ENCODE measurements at regions not wholly inside any gene's neighbourhood (a gene's known extent, or its start where the extent isn't known, plus 50 kb on each side); places are given as distances from the start of the nearest gene placed in this dataset.

- H3K79me1 ChIP-seq (ENCODE audit: low read length) = no peaks in the 10 kb centered on the region
- H3K36me3 ChIP-seq (ENCODE audit: control insufficient read depth in 1 of 2, insufficient read depth in 2 of 2, low read length in 2 of 2) = no peaks in the 10 kb centered on the region
- no peak overlapping the region for H4K91ac ChIP-seq (ENCODE audit: low read depth, low read length)
- H4K12ac ChIP-seq (ENCODE audit: low read depth, low read length) = no peak overlapping the region
- no peak overlapping the region for H3K14ac ChIP-seq (ENCODE audit: low read length)
- no peaks in the 10 kb centered on the region for H3K27me3 ChIP-seq (ENCODE audit: insufficient read depth, low read length)
- no peak overlapping the region for H3K4me3 ChIP-seq (ENCODE audit: low read depth, low read length)
- no peak overlapping the region for H2AK5ac ChIP-seq (ENCODE audit: low read length)
- no peak overlapping the region for H3K18ac ChIP-seq (ENCODE audit: low read length)
- no peak overlapping the region for H3K27ac ChIP-seq (ENCODE audit: low read depth, low read length)
- no peak overlapping the region for H3K4me2 ChIP-seq (ENCODE audit: low read length)
- no peak overlapping the region for H2BK120ac ChIP-seq (ENCODE audit: insufficient read depth, low read length, poor library complexity)
- H4K8ac ChIP-seq (ENCODE audit: low read depth, low read length) = no peak overlapping the region
- H2BK12ac ChIP-seq (ENCODE audit: low read length) = no peak overlapping the region
- no CpG with 5 or more reads among the region's 2 CpGs for WGBS (ENCODE audit: extremely low coverage, insufficient coverage, insufficient read length)
- H3K4me1 ChIP-seq (ENCODE audit: control insufficient read depth in 1 of 2, insufficient read depth in 2 of 2, low read length in 2 of 2) = no peaks in the 10 kb centered on the region
- H3K9ac ChIP-seq (ENCODE audit: low read length) = no peak overlapping the region
- no peak overlapping the region for H2BK5ac ChIP-seq (ENCODE audit: low read depth, low read length, poor library complexity)
- H3K4ac ChIP-seq (ENCODE audit: low read depth, low read length) = no peak overlapping the region
- no peaks in the 10 kb centered on the region for H3K79me2 ChIP-seq (ENCODE audit: control insufficient read depth, insufficient read depth, low read length, poor library complexity)
- no peak for DNase-seq
- no peak overlapping the region for H3K23ac ChIP-seq (ENCODE audit: low read length)
- no peak overlapping the region for H2AFZ ChIP-seq (ENCODE audit: insufficient read depth, low read length, poor library complexity)
- no peaks in the 10 kb centered on the region for H3K9me3 ChIP-seq (ENCODE audit: insufficient read depth, low read depth, low read length)
Observed at GRCh38 chr15:46880791-46881190, 836.5 kb upstream of the SEMA6D start.

GRCh38 chr15:46892621-46893160 is 824.6 kb upstream of the SEMA6D start:
- H3K18ac ChIP-seq (ENCODE audit: low read length) = no peak overlapping the region
- WGBS (ENCODE audit: extremely low coverage, insufficient coverage, insufficient read length) = no CpG with 5 or more reads among the region's 4 CpGs

GRCh38 chr15:46894644-46895043 is 822.7 kb upstream of the SEMA6D start:
- H3K4me1 ChIP-seq (ENCODE audit: control insufficient read depth in 1 of 2, insufficient read depth in 2 of 2, low read length in 2 of 2) = peaks cover 0 to 2% of the 10 kb centered on the region in 2 experiments
- no peak overlapping the region for H4K12ac ChIP-seq (ENCODE audit: low read depth, low read length)
- H3K27me3 ChIP-seq (ENCODE audit: insufficient read depth, low read length) = no peaks in the 10 kb centered on the region
- H3K4ac ChIP-seq (ENCODE audit: low read depth, low read length) = no peak overlapping the region
- H3K14ac ChIP-seq (ENCODE audit: low read length) = no peak overlapping the region
- no peaks in the 10 kb centered on the region for H3K36me3 ChIP-seq (ENCODE audit: control insufficient read depth in 1 of 2, insufficient read depth in 2 of 2, low read length in 2 of 2)
- DNase-seq = no peak
- no CpG with 5 or more reads among the region's 10 CpGs for WGBS (ENCODE audit: extremely low coverage, insufficient coverage, insufficient read length)
- H2BK120ac ChIP-seq (ENCODE audit: insufficient read depth, low read length, poor library complexity) = no peak overlapping the region
- H3K18ac ChIP-seq (ENCODE audit: low read length) = no peak overlapping the region
- no peaks in the 10 kb centered on the region for H3K9me3 ChIP-seq (ENCODE audit: insufficient read depth, low read depth, low read length)
- H2AK5ac ChIP-seq (ENCODE audit: low read length) = peak overlapping the region; percentile 71
- H3K23ac ChIP-seq (ENCODE audit: low read length) = no peak overlapping the region
- H3K79me1 ChIP-seq (ENCODE audit: low read length) = peaks cover 5% of the 10 kb centered on the region
- H3K9ac ChIP-seq (ENCODE audit: low read length) = no peak overlapping the region
- no peak overlapping the region for H3K27ac ChIP-seq (ENCODE audit: low read depth, low read length)
- H4K8ac ChIP-seq (ENCODE audit: low read depth, low read length) = peak overlapping the region; percentile 35
- peak overlapping the region; percentile 13 for H4K91ac ChIP-seq (ENCODE audit: low read depth, low read length)
- H3K4me3 ChIP-seq (ENCODE audit: low read depth, low read length) = no peak overlapping the region
- H2AFZ ChIP-seq (ENCODE audit: insufficient read depth, low read length, poor library complexity) = no peak overlapping the region
- no peak overlapping the region for H2BK5ac ChIP-seq (ENCODE audit: low read depth, low read length, poor library complexity)
- H2BK12ac ChIP-seq (ENCODE audit: low read length) = peak overlapping the region; percentile 11
- no peaks in the 10 kb centered on the region for H3K79me2 ChIP-seq (ENCODE audit: control insufficient read depth, insufficient read depth, low read length, poor library complexity)
- H3K4me2 ChIP-seq (ENCODE audit: low read length) = no peak overlapping the region

More at GRCh38 chr15:46892621-46893160, 824.6 kb upstream of the SEMA6D start:
- Histone ChIP-seq H2AK5ac (ENCODE audit: low read length) (no peak overlapping the region), H3K23ac (ENCODE audit: low read length) (no peak overlapping the region), H2BK12ac (ENCODE audit: low read length) (no peak overlapping the region), H2AFZ (ENCODE audit: insufficient read depth, low read length, poor library complexity) (no peak overlapping the region), H3K4me1 (ENCODE audit: control insufficient read depth in 1 of 2, insufficient read depth in 2 of 2, low read length in 2 of 2) (peaks cover 0 to 2% of the 10 kb centered on the region in 2 experiments), H2BK5ac (ENCODE audit: low read depth, low read length, poor library complexity) (no peak overlapping the region), H4K91ac (ENCODE audit: low read depth, low read length) (no peak overlapping the region), H3K4me3 (ENCODE audit: low read depth, low read length) (no peak overlapping the region), H3K79me2 (ENCODE audit: control insufficient read depth, insufficient read depth, low read length, poor library complexity) (no peaks in the 10 kb centered on the region), H4K12ac (ENCODE audit: low read depth, low read length) (no peak overlapping the region), H3K9me3 (ENCODE audit: insufficient read depth, low read depth, low read length) (no peaks in the 10 kb centered on the region), H3K14ac (ENCODE audit: low read length) (no peak overlapping the region), H3K4ac (ENCODE audit: low read depth, low read length) (no peak overlapping the region), H3K9ac (ENCODE audit: low read length) (no peak overlapping the region), H3K27ac (ENCODE audit: low read depth, low read length) (peak overlapping the region; percentile 47), H3K79me1 (ENCODE audit: low read length) (peaks cover 5% of the 10 kb centered on the region), H2BK120ac (ENCODE audit: insufficient read depth, low read length, poor library complexity) (no peak overlapping the region), H3K36me3 (ENCODE audit: control insufficient read depth in 1 of 2, insufficient read depth in 2 of 2, low read length in 2 of 2) (no peaks in the 10 kb centered on the region), H4K8ac (ENCODE audit: low read depth, low read length) (no peak overlapping the region), H3K4me2 (ENCODE audit: low read length) (no peak overlapping the region), H3K27me3 (ENCODE audit: insufficient read depth, low read length) (no peaks in the 10 kb centered on the region)
- DNase-seq = peak; percentile 87 to 90

DNA sequence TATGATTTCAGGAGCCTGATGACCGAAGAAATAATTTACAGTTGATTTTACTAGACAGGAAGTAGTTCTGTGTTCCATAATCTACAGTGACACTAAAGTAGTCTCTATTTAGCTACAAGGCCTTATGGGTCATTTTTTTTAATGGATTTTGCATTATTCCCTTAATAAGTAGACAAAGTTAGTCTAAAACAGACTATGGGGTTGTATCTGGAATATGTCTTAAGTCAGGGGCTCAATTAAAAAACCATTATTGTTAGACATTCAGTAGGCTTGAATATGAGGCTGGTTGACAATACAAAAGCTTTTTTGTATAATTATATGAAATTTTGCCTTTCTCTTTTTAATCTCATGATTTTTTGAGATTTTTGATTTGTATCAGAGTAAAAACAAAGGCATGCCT is 820.0 kb upstream of the SEMA6D start:
- Histone ChIP-seq H3K23ac (ENCODE audit: low read length) (no peak overlapping the region), H2AK5ac (ENCODE audit: low read length) (no peak overlapping the region), H3K4me2 (ENCODE audit: low read length) (no peak overlapping the region), H4K8ac (ENCODE audit: low read depth, low read length) (no peak overlapping the region), H3K9me3 (ENCODE audit: insufficient read depth, low read depth, low read length) (no peaks in the 10 kb centered on the region), H2BK120ac (ENCODE audit: insufficient read depth, low read length, poor library complexity) (no peak overlapping the region), H3K79me1 (ENCODE audit: low read length) (peaks cover 2% of the 10 kb centered on the region), H3K18ac (ENCODE audit: low read length) (no peak overlapping the region), H3K27ac (ENCODE audit: low read depth, low read length) (no peak overlapping the region), H3K14ac (ENCODE audit: low read length) (no peak overlapping the region), H2BK5ac (ENCODE audit: low read depth, low read length, poor library complexity) (no peak overlapping the region), H4K91ac (ENCODE audit: low read depth, low read length) (no peak overlapping the region), H3K36me3 (ENCODE audit: control insufficient read depth in 1 of 2, insufficient read depth in 2 of 2, low read length in 2 of 2) (no peaks in the 10 kb centered on the region), H2BK12ac (ENCODE audit: low read length) (no peak overlapping the region), H3K4ac (ENCODE audit: low read depth, low read length) (no peak overlapping the region), H3K9ac (ENCODE audit: low read length) (no peak overlapping the region), H3K4me3 (ENCODE audit: low read depth, low read length) (no peak overlapping the region), H4K12ac (ENCODE audit: low read depth, low read length) (no peak overlapping the region), H3K27me3 (ENCODE audit: insufficient read depth, low read length) (no peaks in the 10 kb centered on the region), H3K79me2 (ENCODE audit: control insufficient read depth, insufficient read depth, low read length, poor library complexity) (no peaks in the 10 kb centered on the region), H3K4me1 (ENCODE audit: control insufficient read depth in 1 of 2, insufficient read depth in 2 of 2, low read length in 2 of 2) (no peaks in the 10 kb centered on the region), H2AFZ (ENCODE audit: insufficient read depth, low read length, poor library complexity) (no peak overlapping the region)
- DNase-seq = no peak
- WGBS (ENCODE audit: extremely low coverage, insufficient coverage, insufficient read length) = no CpG with 5 or more reads among the region's 1 CpG
